Prostate gland (tissue), 2 donors: ENCODE measurements at regions not wholly inside any gene's neighbourhood (a gene's known extent, or its start where the extent isn't known, plus 50 kb on each side); places are given as distances from the start of the nearest gene placed in this dataset.

Source experiments
- DNase-seq: peaks from one replicate; pipeline ENCODE4 v3.0.0-alpha.2; 2019; ENCODE audit warnings: low spot score
- H3K27ac ChIP-seq, 2 donors: fragments of 200-600 bp; sonication (generic); 2 replicates each; pipeline ENCODE4 v1.5.1; 2017 to 2019
- H3K27me3 ChIP-seq: fragments of 200-600 bp; sonication (generic); replicated peaks from 2 replicates; pipeline ENCODE4 v1.5.1; 2019; ENCODE audit not compliant: insufficient read depth
- H3K36me3 ChIP-seq, 2 donors: fragments of 200-600 bp; sonication (generic); 1 replicate in 1 of 2; 2 replicates in 1 of 2; pipeline versions ENCODE4 v1.5.1 to v1.8.1; 2017 to 2019
- H3K4me1 ChIP-seq: fragments of 200-600 bp; sonication (generic); replicated peaks from 2 replicates; pipeline ENCODE4 v1.5.1; 2019
- H3K4me3 ChIP-seq, 2 donors: fragments of 200-600 bp; sonication (generic); 2 replicates each; pipeline ENCODE4 v1.5.1; 2017 to 2019
- H3K9me3 ChIP-seq: fragments of 200-600 bp; sonication (generic); 2 replicates; pipeline ENCODE4 v1.5.1; 2017
- CTCF ChIP-seq, 4 experiments: fragments of 200-600 bp in 2 of 4; fragments of 450-650 bp in 2 of 4; sonication (generic) in 2 of 4; IDR thresholded peaks; 1 replicate in 3 of 4; 2 replicates in 1 of 4; pipeline ENCODE4 v1.5.1; 2016 to 2019; ENCODE audit warnings: antibody characterized with exemption in 4 of 4, mild to moderate bottlenecking in 2 of 4, moderate library complexity in 2 of 4
- POLR2A ChIP-seq: fragments of 450-650 bp; IDR thresholded peaks from one replicate; pipeline ENCODE4 v1.6.1; 2016; ENCODE audit warnings: antibody characterized with exemption, mild to moderate bottlenecking
- POLR2AphosphoS5 ChIP-seq: sonication (generic); formaldehyde crosslinking; IDR thresholded peaks from one replicate; pipeline ENCODE4 v1.6.1; 2017; ENCODE audit warnings: antibody characterized with exemption
- WGBS: methylation state at CpG from one replicate; pipeline ENCODE4 v1.1.5; 2018; 5-methylcytosine and 5-hydroxymethylcytosine counted together
- intact Hi-C: fragments of 100-400 bp; cut with DNase I; formaldehyde crosslinking; loops from one replicate; pipeline ENCODE4 v1.14.2; 2022

DNA sequence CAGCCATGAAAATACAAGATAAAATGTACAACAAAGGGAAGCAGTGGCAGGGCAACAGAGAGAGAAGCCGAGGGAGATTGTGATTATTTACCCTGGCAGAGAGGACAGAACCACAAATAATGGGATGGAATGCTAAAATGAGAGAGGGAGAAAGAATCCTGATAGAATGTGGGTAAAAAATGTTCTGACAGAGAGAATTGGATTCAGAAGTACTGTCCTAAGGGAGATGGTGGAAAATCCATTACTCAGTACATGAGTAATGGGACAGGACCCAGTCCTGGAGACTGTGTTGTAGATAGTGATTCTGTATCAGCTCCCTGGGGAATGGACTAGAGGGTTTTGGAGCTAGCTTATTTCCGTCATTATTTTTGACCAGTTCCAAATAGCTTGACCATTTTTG lies 831.5 kb downstream of the MAT2B start:
- TF ChIP-seq POLR2A (no peak), POLR2AphosphoS5 (no peak), CTCF (IDR thresholded peaks at IDR 0.05) (no peak)
- no peaks in the 10 kb centered on the region for H3K27me3 ChIP-seq
- intact Hi-C loops = no loop called here
- no peak for DNase-seq
- WGBS = 55% methylated on average over 2 of the region's 2 CpGs
- H3K4me3 ChIP-seq = no peak overlapping the region
- H3K4me1 ChIP-seq = no peaks in the 10 kb centered on the region
- no peak overlapping the region for H3K27ac ChIP-seq
- no peaks in the 10 kb centered on the region for H3K36me3 ChIP-seq
- no peaks in the 10 kb centered on the region for H3K9me3 ChIP-seq

- no peaks in the 10 kb centered on the region for H3K36me3 ChIP-seq
- no peaks in the 10 kb centered on the region for H3K9me3 ChIP-seq
- WGBS = 53% methylated on average over 2 of the region's 2 CpGs
- H3K27me3 ChIP-seq = no peaks in the 10 kb centered on the region
- H3K4me3 ChIP-seq = no peak overlapping the region
- no peak for TF ChIP-seq POLR2AphosphoS5
- no peak for TF ChIP-seq POLR2A
- no peak for TF ChIP-seq CTCF (IDR thresholded peaks at IDR 0.05)
- intact Hi-C loops = no loop called here
- no peaks in the 10 kb centered on the region for H3K4me1 ChIP-seq
- DNase-seq = no peak
- H3K27ac ChIP-seq = no peak overlapping the region
Measured at GRCh38 chr5:164341056-164341619, 835.7 kb downstream of the MAT2B start.

DNA sequence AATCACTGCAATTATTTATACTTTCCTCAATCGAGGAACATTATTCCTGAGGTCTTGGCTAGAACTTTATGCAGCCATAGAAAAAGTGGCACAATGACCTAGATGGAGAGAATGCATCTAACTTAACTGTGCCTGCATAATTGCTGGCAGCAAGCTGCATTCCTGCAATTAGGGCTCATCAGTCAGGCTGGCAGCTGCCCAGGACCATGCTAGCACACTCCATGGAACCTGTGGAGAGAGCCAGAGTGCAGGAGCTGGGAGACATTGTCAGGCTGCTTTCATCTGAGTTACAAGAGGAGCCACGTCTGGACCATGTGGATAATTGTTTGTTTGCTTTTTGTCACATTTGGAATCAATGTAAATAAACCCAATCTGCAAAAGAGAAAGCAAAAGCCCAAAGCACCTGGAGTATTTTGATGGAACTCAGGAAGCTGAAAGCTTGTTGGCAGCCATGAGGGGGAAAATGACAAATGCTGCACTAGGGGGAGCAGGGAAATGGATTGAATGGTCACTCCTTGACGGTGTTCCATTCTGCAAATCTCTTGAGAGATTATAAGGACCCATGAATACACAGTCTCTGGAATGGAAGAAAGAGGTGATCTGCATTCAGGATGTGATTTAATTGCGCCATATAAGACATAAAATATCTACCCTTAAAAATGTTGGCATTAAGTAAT lies 839.9 kb downstream of the MAT2B start:
- no peak overlapping the region for H3K4me3 ChIP-seq
- H3K9me3 ChIP-seq = no peaks in the 10 kb centered on the region
- no peaks in the 10 kb centered on the region for H3K27me3 ChIP-seq
- no peaks in the 10 kb centered on the region for H3K4me1 ChIP-seq
- no peak overlapping the region for H3K27ac ChIP-seq
- no peak for DNase-seq
- no peaks in the 10 kb centered on the region for H3K36me3 ChIP-seq
- TF ChIP-seq POLR2A (no peak), POLR2AphosphoS5 (no peak), CTCF (IDR thresholded peaks at IDR 0.05) (no peak)
- intact Hi-C loops = no loop called here
- 34% methylated on average over 4 of the region's 4 CpGs for WGBS

DNA sequence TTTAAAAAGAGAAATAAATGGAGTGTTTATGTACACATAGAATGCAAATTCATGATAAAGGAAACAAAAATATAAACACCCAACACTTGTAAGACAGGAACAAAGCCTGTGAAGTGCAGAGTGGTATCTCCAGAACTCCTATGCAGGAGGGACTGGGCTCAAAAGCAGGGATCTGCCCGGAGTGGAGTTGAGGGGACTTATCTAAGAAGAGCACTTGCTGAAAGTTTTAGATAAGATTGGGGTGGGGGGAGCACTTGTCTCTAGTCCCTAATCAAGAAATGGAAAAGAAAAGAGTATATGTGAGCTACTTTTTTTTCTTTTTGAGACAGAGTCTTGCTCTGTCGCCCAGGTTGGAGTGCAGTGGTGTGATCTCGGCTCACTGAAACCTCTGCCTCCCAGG lies 840.4 kb downstream of the MAT2B start:
- H3K36me3 ChIP-seq = no peaks in the 10 kb centered on the region
- no peaks in the 10 kb centered on the region for H3K4me1 ChIP-seq
- no peak overlapping the region for H3K4me3 ChIP-seq
- no peaks in the 10 kb centered on the region for H3K27me3 ChIP-seq
- no peaks in the 10 kb centered on the region for H3K9me3 ChIP-seq
- WGBS = 89% methylated on average over 3 of the region's 3 CpGs
- intact Hi-C loops = no loop called here
- no peak for TF ChIP-seq CTCF (IDR thresholded peaks at IDR 0.05)
- no peak for TF ChIP-seq POLR2AphosphoS5
- no peak for TF ChIP-seq POLR2A
- H3K27ac ChIP-seq = no peak overlapping the region
- DNase-seq = no peak
